Hepatocyte (in vitro differentiated cells): ENCODE measurements at regions not wholly inside any gene's neighbourhood (a gene's known extent, or its start where the extent isn't known, plus 50 kb on each side); places are given as distances from the start of the nearest gene placed in this dataset.

ENCODE experiments used
- DNase-seq: peaks from one replicate; pipeline ENCODE4 v3.0.0-alpha.2; 2016; ENCODE audit warnings: low spot score
- H2AFZ ChIP-seq: fragments of 200-600 bp; sonication (generic); 2 replicates; pipeline ENCODE4 v1.6.0; 2016; ENCODE audit warnings: antibody characterized with exemption, mild to moderate bottlenecking
- H3K27ac ChIP-seq: fragments of 200-600 bp; sonication (generic); 2 replicates; pipeline ENCODE4 v1.5.1; 2016; ENCODE audit warnings: mild to moderate bottlenecking
- H3K27me3 ChIP-seq: fragments of 200-600 bp; sonication (generic); 2 replicates; pipeline ENCODE4 v1.6.1; 2016
- H3K36me3 ChIP-seq: fragments of 200-600 bp; sonication (generic); replicated peaks from 2 replicates; pipeline ENCODE4 v1.5.1; 2016; ENCODE audit warnings: low read depth; ENCODE audit not compliant: insufficient read depth
- H3K4me1 ChIP-seq: fragments of 200-600 bp; sonication (generic); 2 replicates; pipeline ENCODE4 v1.5.1; 2016; ENCODE audit warnings: mild to moderate bottlenecking, moderate library complexity; ENCODE audit not compliant: insufficient read depth
- H3K4me2 ChIP-seq: fragments of 200-600 bp; sonication (generic); 2 replicates; pipeline ENCODE4 v1.6.0; 2016
- H3K4me3 ChIP-seq: fragments of 200-600 bp; sonication (generic); 2 replicates; pipeline ENCODE4 v1.5.1; 2016; ENCODE audit warnings: mild to moderate bottlenecking
- H3K79me2 ChIP-seq: fragments of 200-600 bp; sonication (generic); 2 replicates; pipeline ENCODE4 v1.6.0; 2017; ENCODE audit warnings: mild to moderate bottlenecking
- H3K9me2 ChIP-seq: fragments of 200-600 bp; sonication (generic); replicated peaks from 2 replicates; pipeline ENCODE4 v1.6.0; 2017; ENCODE audit warnings: mild to moderate bottlenecking; ENCODE audit not compliant: insufficient read depth
- H3K9me3 ChIP-seq: fragments of 200-600 bp; sonication (generic); 2 replicates; pipeline ENCODE4 v1.5.1; 2016; ENCODE audit warnings: low read depth, mild to moderate bottlenecking
- H4K20me1 ChIP-seq: fragments of 200-600 bp; sonication (generic); 2 replicates; pipeline ENCODE4 v1.6.0; 2016; ENCODE audit warnings: mild to moderate bottlenecking; ENCODE audit not compliant: insufficient read depth, poor library complexity, severe bottlenecking
- CTCF ChIP-seq: fragments of 200-600 bp; sonication (generic); IDR thresholded peaks from 2 replicates; pipeline ENCODE4 v1.5.1; 2016; ENCODE audit warnings: antibody characterized with exemption, mild to moderate bottlenecking; ENCODE audit not compliant: poor library complexity
- EZH2 ChIP-seq: fragments of 200-600 bp; sonication (generic); IDR thresholded peaks from 2 replicates; pipeline ENCODE4 v1.6.1; 2016; ENCODE audit warnings: antibody characterized with exemption, mild to moderate bottlenecking, borderline replicate concordance
- EZH2phosphoT487 ChIP-seq: fragments of 200-600 bp; sonication (generic); IDR thresholded peaks from one replicate; pipeline ENCODE4 v1.6.1; 2018; ENCODE audit warnings: antibody characterized with exemption, mild to moderate bottlenecking, low read depth, moderate library complexity; ENCODE audit not compliant: unreplicated experiment, severe bottlenecking
- WGBS: methylation state at CpG from one replicate; pipeline ENCODE4 v1.1.6; 2016; ENCODE audit warnings: low lambda C conversion rate; ENCODE audit errors: missing lambda C conversion rate; 5-methylcytosine and 5-hydroxymethylcytosine counted together

- no peak for DNase-seq
- Histone ChIP-seq H3K4me3 (no peak overlapping the region), H2AFZ (no peak overlapping the region), H3K79me2 (no peaks in the 10 kb centered on the region), H3K36me3 (no peaks in the 10 kb centered on the region), H4K20me1 (no peaks in the 10 kb centered on the region), H3K9me2 (no peaks in the 10 kb centered on the region), H3K27ac (no peak overlapping the region), H3K27me3 (no peaks in the 10 kb centered on the region), H3K9me3 (no peaks in the 10 kb centered on the region), H3K4me2 (no peak overlapping the region), H3K4me1 (no peaks in the 10 kb centered on the region)
- no peak for TF ChIP-seq CTCF
- TF ChIP-seq EZH2: no peak
- 85% methylated on average over 5 of the region's 5 CpGs for WGBS
Observed at GRCh38 chr7:108643136-108643535, 73.5 kb downstream of the DNAJB9 start.

- Histone ChIP-seq H3K4me1 (no peaks in the 10 kb centered on the region), H3K9me2 (no peaks in the 10 kb centered on the region), H3K27ac (no peak overlapping the region), H4K20me1 (no peaks in the 10 kb centered on the region), H3K79me2 (no peaks in the 10 kb centered on the region), H3K9me3 (no peaks in the 10 kb centered on the region), H3K4me2 (no peak overlapping the region), H3K4me3 (no peak overlapping the region), H3K27me3 (no peaks in the 10 kb centered on the region), H2AFZ (no peak overlapping the region), H3K36me3 (no peaks in the 10 kb centered on the region)
- DNase-seq: no peak
- TF ChIP-seq EZH2: no peak
- TF ChIP-seq CTCF: no peak
- TF ChIP-seq EZH2phosphoT487: no peak
- WGBS: 53% methylated on average over 6 of the region's 6 CpGs
Observed at GRCh38 chr7:108648989-108649388, 79.3 kb downstream of the DNAJB9 start.

GRCh38 chr7:108650467-108650866 is 80.8 kb downstream of the DNAJB9 start:
- Histone ChIP-seq H3K79me2 (no peaks in the 10 kb centered on the region), H4K20me1 (no peaks in the 10 kb centered on the region), H3K36me3 (no peaks in the 10 kb centered on the region), H2AFZ (no peak overlapping the region), H3K9me3 (no peaks in the 10 kb centered on the region), H3K27ac (no peak overlapping the region), H3K4me1 (no peaks in the 10 kb centered on the region), H3K27me3 (no peaks in the 10 kb centered on the region), H3K4me3 (no peak overlapping the region), H3K4me2 (no peak overlapping the region), H3K9me2 (no peaks in the 10 kb centered on the region)
- TF ChIP-seq EZH2phosphoT487 (no peak), CTCF (no peak), EZH2 (no peak)
- DNase-seq: no peak
- WGBS: 50% methylated on average over 1 of the region's 1 CpG

- no peak overlapping the region for H3K4me2 ChIP-seq
- H3K27ac ChIP-seq: no peak overlapping the region
- H3K9me3 ChIP-seq: no peaks in the 10 kb centered on the region
- DNase-seq: no peak
- H4K20me1 ChIP-seq: no peaks in the 10 kb centered on the region
- TF ChIP-seq CTCF (no peak), EZH2phosphoT487 (no peak), EZH2 (no peak)
- H3K79me2 ChIP-seq: no peaks in the 10 kb centered on the region
- H3K9me2 ChIP-seq: no peaks in the 10 kb centered on the region
- H2AFZ ChIP-seq: no peak overlapping the region
- 96% methylated on average over 9 of the region's 9 CpGs for WGBS
- no peaks in the 10 kb centered on the region for H3K36me3 ChIP-seq
- no peak overlapping the region for H3K4me3 ChIP-seq
- no peaks in the 10 kb centered on the region for H3K27me3 ChIP-seq
- no peaks in the 10 kb centered on the region for H3K4me1 ChIP-seq
Observed at GRCh38 chr7:108652886-108653285, 83.2 kb downstream of the DNAJB9 start.
